ENCODE measurements at regions not wholly inside any gene's neighbourhood (a gene's known extent, or its start where the extent isn't known, plus 50 kb on each side); places are given as distances from the start of the nearest gene placed in this dataset.

GRCh38 chr7:16068183-16068582 is 353.2 kb downstream of the CRPPA start:
- no peak for DNase-seq (ENCODE audit: extremely low spot score)
- ChIA-PET CTCF (no interaction called here), POLR2A (no interaction called here)
- TF ChIP-seq ZNF384 (IDR thresholded peaks at IDR 0.05) (no peak), FOXK2 (IDR thresholded peaks at IDR 0.05) (no peak), ARNT (IDR thresholded peaks at IDR 0.05) (no peak), HDGF (IDR thresholded peaks at IDR 0.05; ENCODE audit: borderline replicate concordance) (no peak), SUZ12 (IDR thresholded peaks at IDR 0.05) (no peak), PKNOX1 (IDR thresholded peaks at IDR 0.05) (no peak), CTBP1 (IDR thresholded peaks at IDR 0.05; ENCODE audit: borderline replicate concordance) (no peak), TARDBP (IDR thresholded peaks at IDR 0.05) (no peak), BHLHE40 (IDR thresholded peaks at IDR 0.05; ENCODE audit: borderline replicate concordance) (no peak), NFRKB (IDR thresholded peaks at IDR 0.05) (no peak)

GRCh38 chr7:16067711-16068110 is 353.6 kb downstream of the CRPPA start:
- TF ChIP-seq FOXA1 (IDR thresholded peaks at IDR 0.05) = no peak
- ChIA-PET CTCF (no interaction called here), POLR2A (no interaction called here)
- no peak for DNase-seq (ENCODE audit: extremely low spot score)

- TF ChIP-seq FOXA1 (IDR thresholded peaks at IDR 0.05) (no peak), NFRKB (IDR thresholded peaks at IDR 0.05) (no peak), FOXM1 (IDR thresholded peaks at IDR 0.05; ENCODE audit: borderline replicate concordance) (no peak), ARNT (IDR thresholded peaks at IDR 0.05) (no peak), PKNOX1 (IDR thresholded peaks at IDR 0.05) (no peak), SUZ12 (IDR thresholded peaks at IDR 0.05) (no peak), ELF4 (IDR thresholded peaks at IDR 0.05) (no peak), LEF1 (IDR thresholded peaks at IDR 0.05; ENCODE audit: borderline replicate concordance) (no peak), SP1 (IDR thresholded peaks at IDR 0.05) (no peak), BHLHE40 (IDR thresholded peaks at IDR 0.05; ENCODE audit: borderline replicate concordance) (no peak), FOXK2 (IDR thresholded peaks at IDR 0.05) (no peak)
- POLR2A ChIA-PET = no interaction called here
- DNase-seq (ENCODE audit: extremely low spot score) = no peak
- CTCF ChIA-PET = no interaction called here
Observed at GRCh38 chr7:16066805-16067459, 354.4 kb downstream of the CRPPA start.

GRCh38 chr7:16065939-16066338 is 355.4 kb downstream of the CRPPA start:
- DNase-seq (ENCODE audit: extremely low spot score) = no peak
- no peak for TF ChIP-seq FOXK2 (IDR thresholded peaks at IDR 0.05)
- TF ChIP-seq NFRKB (IDR thresholded peaks at IDR 0.05) = no peak
- TF ChIP-seq L3MBTL2 (conservative IDR thresholded peaks at IDR 0.05) = no peak
- POLR2A ChIA-PET = no interaction called here
- CTCF ChIA-PET = no interaction called here

- CTCF ChIA-PET = no interaction called here
- POLR2A ChIA-PET = no interaction called here
- no peak for DNase-seq (ENCODE audit: extremely low spot score)
- no peak for TF ChIP-seq SP1 (IDR thresholded peaks at IDR 0.05)
- TF ChIP-seq ARNT (IDR thresholded peaks at IDR 0.05) = no peak
- TF ChIP-seq PKNOX1 (IDR thresholded peaks at IDR 0.05) = no peak
- TF ChIP-seq SUZ12 (IDR thresholded peaks at IDR 0.05) = no peak
- TF ChIP-seq ZNF384 (IDR thresholded peaks at IDR 0.05) = no peak
- TF ChIP-seq LEF1 (IDR thresholded peaks at IDR 0.05; ENCODE audit: borderline replicate concordance) = no peak
- no peak for TF ChIP-seq CTBP1 (IDR thresholded peaks at IDR 0.05; ENCODE audit: borderline replicate concordance)
- TF ChIP-seq BHLHE40 (IDR thresholded peaks at IDR 0.05; ENCODE audit: borderline replicate concordance) = no peak
- no peak for TF ChIP-seq FOXK2 (IDR thresholded peaks at IDR 0.05)
- TF ChIP-seq FOXM1 (IDR thresholded peaks at IDR 0.05; ENCODE audit: borderline replicate concordance) = no peak
- TF ChIP-seq TARDBP (IDR thresholded peaks at IDR 0.05) = no peak
- TF ChIP-seq FOXA1 (IDR thresholded peaks at IDR 0.05) = no peak
- TF ChIP-seq ELF4 (IDR thresholded peaks at IDR 0.05) = no peak
- TF ChIP-seq NFRKB (IDR thresholded peaks at IDR 0.05) = no peak
- TF ChIP-seq L3MBTL2 (conservative IDR thresholded peaks at IDR 0.05) = no peak
Observed at GRCh38 chr7:16063716-16064675, 357.3 kb downstream of the CRPPA start.

GRCh38 chr7:16063221-16063620 is 358.1 kb downstream of the CRPPA start:
- ChIA-PET CTCF (no interaction called here), POLR2A (no interaction called here)
- DNase-seq (ENCODE audit: extremely low spot score) = no peak
- TF ChIP-seq LEF1 (IDR thresholded peaks at IDR 0.05; ENCODE audit: borderline replicate concordance) = no peak
- TF ChIP-seq HDGF (IDR thresholded peaks at IDR 0.05; ENCODE audit: borderline replicate concordance) = no peak
- no peak for TF ChIP-seq PKNOX1 (IDR thresholded peaks at IDR 0.05)
- no peak for TF ChIP-seq ARNT (IDR thresholded peaks at IDR 0.05)
- TF ChIP-seq FOXK2 (IDR thresholded peaks at IDR 0.05) = no peak
- no peak for TF ChIP-seq NFRKB (IDR thresholded peaks at IDR 0.05)
